HEK293 (cell line): ENCODE measurements at regions not wholly inside any gene's neighbourhood (a gene's known extent, or its start where the extent isn't known, plus 50 kb on each side); places are given as distances from the start of the nearest gene placed in this dataset.

Source experiments
- CTCF ChIA-PET: fragments of 350-600 bp; formaldehyde crosslinking; extraction: SDS; loops from one replicate; lab custom pipeline; 2021; ENCODE audit warnings: antibody characterized with exemption; lab: Yijun Ruan, JAX
- POLR2A ChIA-PET: fragments of 300-600 bp; formaldehyde crosslinking; extraction: SDS; loops from one replicate; lab custom pipeline; 2020; ENCODE audit warnings: antibody characterized with exemption, inconsistent platforms; lab: Yijun Ruan, JAX
- H3K27ac ChIP-seq: fragments of 200-500 bp; sonication (Bioruptor generic); 2 replicates; pipeline ENCODE4 v1.5.1; 2014; ENCODE audit warnings: low read depth, low read length, control low read depth, inconsistent platforms; ENCODE audit errors: extremely low read depth
- H3K36me3 ChIP-seq, 2 experiments: fragments of 200-500 bp in 1 of 2; sonication (Bioruptor generic) in 1 of 2; 1 replicate in 1 of 2; 2 replicates in 1 of 2; pipeline ENCODE4 v1.5.1; 2014 to 2017; ENCODE audit warnings: inconsistent platforms in 2 of 2, low read length in 2 of 2; ENCODE audit not compliant: control insufficient read depth in 2 of 2, insufficient read depth in 1 of 2
- H3K4me1 ChIP-seq: fragments of 200-500 bp; sonication (Bioruptor generic); 2 replicates; pipeline ENCODE4 v1.5.1; 2014; ENCODE audit warnings: mild to moderate bottlenecking, low read length, inconsistent platforms; ENCODE audit not compliant: control insufficient read depth, insufficient read depth
- H3K4me3 ChIP-seq: 2 replicates; pipeline ENCODE4 v1.5.1; 2011; ENCODE audit warnings: low read depth, mild to moderate bottlenecking, control low read depth, low read length, moderate library complexity
- H3K9me3 ChIP-seq: fragments of 200-500 bp; sonication (Bioruptor generic); 2 replicates; pipeline ENCODE4 v1.5.1; 2014; ENCODE audit warnings: low read depth, low read length, inconsistent platforms; ENCODE audit not compliant: control insufficient read depth, insufficient read depth
- BCL11B ChIP-seq: fragments of 450-650 bp; formaldehyde crosslinking; IDR thresholded peaks from 2 replicates; pipeline ENCODE4 v1.5.1; 2016; ENCODE audit warnings: low read depth, missing biosample characterization, missing genetic modification characterization
- KLF17 ChIP-seq: fragments of 450-650 bp; formaldehyde crosslinking; IDR thresholded peaks from 2 replicates; pipeline ENCODE4 v1.5.1; 2016; ENCODE audit warnings: missing biosample characterization, missing genetic modification characterization
- PRDM2 ChIP-seq: fragments of 450-650 bp; formaldehyde crosslinking; IDR thresholded peaks from 2 replicates; pipeline ENCODE4 v1.5.1; 2016; ENCODE audit warnings: missing biosample characterization, missing genetic modification characterization, borderline replicate concordance
- RBAK ChIP-seq: fragments of 450-650 bp; formaldehyde crosslinking; IDR thresholded peaks from 2 replicates; pipeline ENCODE4 v1.5.1; 2016; ENCODE audit warnings: missing biosample characterization, missing genetic modification characterization
- SALL2 ChIP-seq: fragments of 450-650 bp; formaldehyde crosslinking; IDR thresholded peaks from 2 replicates; pipeline ENCODE4 v1.5.0; 2017; ENCODE audit warnings: missing biosample characterization, mild to moderate bottlenecking, missing genetic modification characterization, borderline replicate concordance
- ZBTB48 ChIP-seq: fragments of 450-650 bp; formaldehyde crosslinking; IDR thresholded peaks from 2 replicates; pipeline ENCODE4 v1.5.1; 2016; ENCODE audit warnings: missing biosample characterization, missing genetic modification characterization
- ZBTB8A ChIP-seq: fragments of 450-650 bp; formaldehyde crosslinking; IDR thresholded peaks from 2 replicates; pipeline ENCODE4 v1.5.1; 2016; ENCODE audit warnings: missing biosample characterization, missing genetic modification characterization
- ZFP69B ChIP-seq: fragments of 450-650 bp; formaldehyde crosslinking; IDR thresholded peaks from 2 replicates; pipeline ENCODE4 v1.5.1; 2016; ENCODE audit warnings: missing biosample characterization, missing genetic modification characterization
- ZNF155 ChIP-seq: fragments of 450-650 bp; formaldehyde crosslinking; IDR thresholded peaks from 2 replicates; pipeline ENCODE4 v1.5.1; 2016; ENCODE audit warnings: missing biosample characterization, missing genetic modification characterization
- ZNF366 ChIP-seq: fragments of 450-650 bp; formaldehyde crosslinking; conservative IDR thresholded peaks from 2 replicates; pipeline ENCODE4 v1.5.1; 2016; ENCODE audit warnings: missing biosample characterization, missing genetic modification characterization
- ZNF391 ChIP-seq: fragments of 450-650 bp; formaldehyde crosslinking; IDR thresholded peaks from 2 replicates; pipeline ENCODE4 v1.5.1; 2016; ENCODE audit warnings: low read depth, missing biosample characterization, missing genetic modification characterization, borderline replicate concordance
- ZNF433 ChIP-seq: fragments of 450-650 bp; formaldehyde crosslinking; IDR thresholded peaks from 2 replicates; pipeline ENCODE4 v1.5.1; 2016; ENCODE audit warnings: missing biosample characterization, missing genetic modification characterization, low read depth
- ZNF555 ChIP-seq: fragments of 450-650 bp; formaldehyde crosslinking; conservative IDR thresholded peaks from 2 replicates; pipeline ENCODE4 v1.5.1; 2017; ENCODE audit warnings: missing biosample characterization, mild to moderate bottlenecking, missing genetic modification characterization, inconsistent platforms
- ZNF560 ChIP-seq: fragments of 450-650 bp; formaldehyde crosslinking; IDR thresholded peaks from 2 replicates; pipeline ENCODE4 v1.5.1; 2017; ENCODE audit warnings: missing biosample characterization, missing genetic modification characterization, borderline replicate concordance
- ZNF585B ChIP-seq: fragments of 450-650 bp; formaldehyde crosslinking; IDR thresholded peaks from 2 replicates; pipeline ENCODE4 v1.5.1; 2016; ENCODE audit warnings: missing biosample characterization, missing genetic modification characterization
- ZNF626 ChIP-seq: fragments of 450-650 bp; sonication (Bioruptor Pico); formaldehyde crosslinking; IDR thresholded peaks from 2 replicates; pipeline ENCODE4 v1.5.1; 2018; ENCODE audit warnings: missing biosample characterization, missing genetic modification characterization, inconsistent platforms
- ZNF837 ChIP-seq: fragments of 450-650 bp; formaldehyde crosslinking; IDR thresholded peaks from 2 replicates; pipeline ENCODE4 v1.5.1; 2016; ENCODE audit warnings: missing biosample characterization, missing genetic modification characterization
- ZSCAN4 ChIP-seq: fragments of 450-650 bp; formaldehyde crosslinking; IDR thresholded peaks from 2 replicates; pipeline ENCODE4 v1.5.1; 2017; ENCODE audit warnings: missing biosample characterization, missing genetic modification characterization
- TF ChIP-seq, protein P1 (sequence below): fragments of 450-650 bp; formaldehyde crosslinking; IDR thresholded peaks from 2 replicates; pipeline ENCODE4 v1.5.1; 2017; ENCODE audit warnings: missing biosample characterization, missing genetic modification characterization
- TF ChIP-seq, protein P2 (sequence below): fragments of 450-650 bp; IDR thresholded peaks from 2 replicates; pipeline ENCODE4 v1.5.1; 2018; ENCODE audit warnings: missing biosample characterization, mild to moderate bottlenecking, missing genetic modification characterization

DNA sequence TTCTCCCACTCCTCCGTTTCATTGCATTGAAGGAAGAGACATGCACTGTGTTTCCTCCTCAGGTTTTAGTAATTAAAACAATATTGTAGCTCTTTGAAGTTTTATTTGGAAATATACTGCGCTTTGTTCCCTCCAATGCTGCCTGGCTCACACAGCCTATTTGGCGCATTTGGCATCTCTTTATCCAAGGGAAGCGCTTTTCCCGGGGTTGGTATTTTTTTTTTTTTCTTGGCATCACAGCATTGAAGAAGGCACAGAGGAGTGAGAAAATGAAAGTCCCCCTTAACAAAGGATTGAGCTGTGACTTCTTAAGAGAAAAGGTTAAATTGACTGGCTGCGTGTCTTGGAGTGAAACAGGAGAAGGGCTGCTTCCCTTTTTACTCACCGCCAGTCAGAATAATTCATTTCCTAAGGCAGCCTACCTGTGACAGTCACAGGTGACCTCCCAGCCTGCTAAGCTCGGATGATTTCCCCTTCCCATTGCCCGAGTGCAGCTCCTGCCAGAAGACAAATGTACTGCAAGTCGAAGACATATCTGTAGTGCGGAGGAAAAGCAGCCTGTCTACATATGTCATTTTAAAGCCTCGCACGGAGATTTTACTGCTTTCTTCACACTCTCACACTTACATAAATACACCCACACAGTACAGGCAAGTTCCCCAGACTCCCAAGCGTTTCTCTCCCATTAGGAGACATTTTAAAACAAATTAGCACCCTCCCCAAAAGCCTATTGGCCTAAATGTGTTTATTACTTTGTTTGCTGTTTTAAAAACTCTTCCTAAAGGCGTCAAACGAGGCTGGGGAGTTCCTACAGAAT lies 665.5 kb upstream of the ZNF608 start (continued):
- TF ChIP-seq PRDM2 (tag by site-specific recombination) (no peak), ZFP69B (tag by site-specific recombination) (peak; percentile 19; the same call in 1 of the 2 replicates), ZBTB48 (no peak)
- TF ChIP-seq, all 188 proteins: peak for 11

- ChIA-PET POLR2A (interaction anchor here (0.7 to 1.1 kb wide), 3 partner anchors 9 to 752 kb away, joined by 3 read pairs; partner anchors contain the start of gene ZNF608), CTCF (interaction anchor here (0.6 to 1.6 kb wide), 7 partner anchors 39 to 422 kb away, joined by 3 to 5 read pairs (median 3); no protein-coding TSS in a partner anchor)
- H3K36me3 ChIP-seq: no peaks in the 10 kb centered on the region
- peaks cover 36% of the 10 kb centered on the region for H3K4me1 ChIP-seq
- H3K9me3 ChIP-seq: no peaks in the 10 kb centered on the region
- peak overlapping the region; percentile 89 for H3K27ac ChIP-seq
- H3K4me3 ChIP-seq: no peak overlapping the region
- TF ChIP-seq ZNF366: peak; percentile 69
- no peak for TF ChIP-seq ZNF585B
- TF ChIP-seq KLF17: no peak
- TF ChIP-seq ZNF837 (tag by site-specific recombination): no peak
- 0 out of 2 replicates have a peak, but pooled peaks have one; percentile 24 for TF ChIP-seq ZBTB8A (tag by site-specific recombination)
- 0 out of 2 replicates have a peak, but pooled peaks have one; percentile 42 for TF ChIP-seq ZSCAN4 (tag by site-specific recombination)
- no peak for TF ChIP-seq ZNF626 (tag by site-specific recombination)
- TF ChIP-seq RBAK (tag by site-specific recombination): no peak
- TF ChIP-seq, protein P1, sequence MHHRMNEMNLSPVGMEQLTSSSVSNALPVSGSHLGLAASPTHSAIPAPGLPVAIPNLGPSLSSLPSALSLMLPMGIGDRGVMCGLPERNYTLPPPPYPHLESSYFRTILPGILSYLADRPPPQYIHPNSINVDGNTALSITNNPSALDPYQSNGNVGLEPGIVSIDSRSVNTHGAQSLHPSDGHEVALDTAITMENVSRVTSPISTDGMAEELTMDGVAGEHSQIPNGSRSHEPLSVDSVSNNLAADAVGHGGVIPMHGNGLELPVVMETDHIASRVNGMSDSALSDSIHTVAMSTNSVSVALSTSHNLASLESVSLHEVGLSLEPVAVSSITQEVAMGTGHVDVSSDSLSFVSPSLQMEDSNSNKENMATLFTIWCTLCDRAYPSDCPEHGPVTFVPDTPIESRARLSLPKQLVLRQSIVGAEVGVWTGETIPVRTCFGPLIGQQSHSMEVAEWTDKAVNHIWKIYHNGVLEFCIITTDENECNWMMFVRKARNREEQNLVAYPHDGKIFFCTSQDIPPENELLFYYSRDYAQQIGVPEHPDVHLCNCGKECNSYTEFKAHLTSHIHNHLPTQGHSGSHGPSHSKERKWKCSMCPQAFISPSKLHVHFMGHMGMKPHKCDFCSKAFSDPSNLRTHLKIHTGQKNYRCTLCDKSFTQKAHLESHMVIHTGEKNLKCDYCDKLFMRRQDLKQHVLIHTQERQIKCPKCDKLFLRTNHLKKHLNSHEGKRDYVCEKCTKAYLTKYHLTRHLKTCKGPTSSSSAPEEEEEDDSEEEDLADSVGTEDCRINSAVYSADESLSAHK (tag by site-specific recombination): 0 out of 2 replicates have a peak, but pooled peaks have one; percentile 10
- no peak for TF ChIP-seq SALL2 (tag by site-specific recombination)
- TF ChIP-seq ZNF560 (tag by site-specific recombination): no peak
- TF ChIP-seq BCL11B (tag by site-specific recombination): no peak
- TF ChIP-seq, protein P2, sequence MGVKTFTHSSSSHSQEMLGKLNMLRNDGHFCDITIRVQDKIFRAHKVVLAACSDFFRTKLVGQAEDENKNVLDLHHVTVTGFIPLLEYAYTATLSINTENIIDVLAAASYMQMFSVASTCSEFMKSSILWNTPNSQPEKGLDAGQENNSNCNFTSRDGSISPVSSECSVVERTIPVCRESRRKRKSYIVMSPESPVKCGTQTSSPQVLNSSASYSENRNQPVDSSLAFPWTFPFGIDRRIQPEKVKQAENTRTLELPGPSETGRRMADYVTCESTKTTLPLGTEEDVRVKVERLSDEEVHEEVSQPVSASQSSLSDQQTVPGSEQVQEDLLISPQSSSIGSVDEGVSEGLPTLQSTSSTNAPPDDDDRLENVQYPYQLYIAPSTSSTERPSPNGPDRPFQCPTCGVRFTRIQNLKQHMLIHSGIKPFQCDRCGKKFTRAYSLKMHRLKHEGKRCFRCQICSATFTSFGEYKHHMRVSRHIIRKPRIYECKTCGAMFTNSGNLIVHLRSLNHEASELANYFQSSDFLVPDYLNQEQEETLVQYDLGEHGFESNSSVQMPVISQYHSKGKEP (tag by site-specific recombination): no peak; the same call in 1 of the 2 replicates
- no peak for TF ChIP-seq ZNF433 (tag by site-specific recombination)
- TF ChIP-seq ZNF555 (tag by site-specific recombination): no peak
- TF ChIP-seq ZNF155: no peak
- TF ChIP-seq ZNF391 (tag by site-specific recombination): no peak; the same call in 1 of the 2 replicates
Observed at GRCh38 chr5:125412561-125413495, 666.4 kb upstream of the ZNF608 start.
